ENCODE measurements at regions not wholly inside any gene's neighbourhood (a gene's known extent, or its start where the extent isn't known, plus 50 kb on each side); places are given as distances from the start of the nearest gene placed in this dataset.

DNA sequence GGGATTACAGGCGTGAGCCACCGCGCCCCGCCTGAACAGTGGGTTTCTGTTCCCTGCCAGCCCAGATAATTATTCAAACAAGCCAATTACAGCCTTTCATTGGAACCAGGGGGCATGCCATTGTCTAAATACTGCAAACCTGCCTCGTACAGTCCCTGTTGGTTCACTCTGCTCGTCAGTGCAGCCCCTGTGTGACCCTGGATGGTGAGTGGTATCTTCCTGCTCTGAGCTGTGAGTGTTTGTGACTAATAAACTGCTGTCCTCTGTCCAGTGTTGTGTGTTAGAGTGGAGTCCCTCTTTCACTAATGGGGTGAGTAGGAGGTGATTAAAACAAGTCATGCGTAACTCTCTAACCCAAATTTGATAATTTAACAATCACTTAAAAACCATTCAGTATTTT is 176.5 kb upstream of the FAM3C start:
- DNase-seq (ENCODE audit: low read depth) = no peak

DNA sequence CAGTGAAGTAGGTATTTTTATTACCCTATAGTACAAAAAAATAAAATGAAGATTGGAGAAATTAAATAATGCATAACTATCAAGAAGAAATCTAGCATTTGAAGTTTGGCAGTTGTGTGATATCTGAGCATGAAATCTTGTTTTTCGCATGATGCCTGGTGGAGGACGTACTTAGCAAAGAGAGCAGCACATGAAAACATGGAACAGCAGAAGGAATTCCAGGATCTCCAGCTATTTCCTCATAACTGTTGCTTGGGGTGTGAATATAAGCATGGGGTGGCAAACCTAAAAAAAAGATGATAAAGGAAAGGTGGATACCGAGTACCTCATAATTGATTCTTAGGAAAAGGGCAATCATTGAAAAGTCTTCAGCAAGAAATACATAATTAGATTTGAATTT is 174.3 kb upstream of the FAM3C start:
- DNase-seq (ENCODE audit: low read depth) = no peak

GRCh38 chr7:121563177-121563576 is 167.1 kb upstream of the FAM3C start:
- DNase-seq (ENCODE audit: low read depth) = no peak

- peak; percentile 36 for DNase-seq (ENCODE audit: low read depth)
These were observed 166.2 kb upstream of the FAM3C start for GRCh38 chr7:121562259-121562658.

DNA sequence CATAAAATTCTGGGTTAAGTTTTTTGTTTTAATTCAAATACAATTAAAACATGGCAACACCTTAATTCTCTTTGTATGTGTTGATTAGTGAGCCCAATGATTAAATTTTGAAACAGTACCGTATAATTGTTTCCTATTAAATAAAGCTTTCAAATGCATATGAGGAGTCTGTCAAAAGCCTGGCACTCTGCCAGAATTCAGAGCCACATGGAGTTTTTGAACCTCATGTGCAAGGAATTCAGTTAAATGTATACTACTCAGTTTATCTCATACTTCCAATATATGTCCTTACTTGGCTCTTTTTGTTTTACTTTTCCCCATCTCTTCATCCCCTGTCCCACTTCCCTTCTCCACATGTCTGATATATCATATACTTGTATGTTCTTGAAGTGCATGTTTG is 165.6 kb upstream of the FAM3C start:
- no peak for DNase-seq (ENCODE audit: low read depth)

GRCh38 chr7:121560267-121560990 is 164.3 kb upstream of the FAM3C start:
- no peak for DNase-seq (ENCODE audit: low read depth)

DNA sequence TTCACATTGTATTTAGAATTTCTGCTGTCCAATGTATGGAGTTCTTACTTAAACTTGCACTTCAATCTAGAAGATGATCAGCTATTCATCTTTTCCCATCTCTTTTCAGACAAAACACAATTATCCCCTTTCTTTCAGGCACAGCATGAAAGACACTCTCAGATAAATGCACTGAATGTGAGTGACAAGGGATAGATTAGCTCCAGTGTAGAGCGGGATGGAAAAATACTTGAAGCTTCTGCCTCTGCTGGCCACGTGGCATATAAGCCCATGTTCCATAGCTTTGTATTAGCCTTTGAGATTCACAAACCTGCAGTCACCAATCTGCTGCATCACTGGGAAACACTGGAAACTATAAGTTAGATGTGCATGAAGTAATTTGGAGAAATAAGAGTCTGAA is 162.2 kb upstream of the FAM3C start:
- DNase-seq (ENCODE audit: low read depth) = no peak

DNA sequence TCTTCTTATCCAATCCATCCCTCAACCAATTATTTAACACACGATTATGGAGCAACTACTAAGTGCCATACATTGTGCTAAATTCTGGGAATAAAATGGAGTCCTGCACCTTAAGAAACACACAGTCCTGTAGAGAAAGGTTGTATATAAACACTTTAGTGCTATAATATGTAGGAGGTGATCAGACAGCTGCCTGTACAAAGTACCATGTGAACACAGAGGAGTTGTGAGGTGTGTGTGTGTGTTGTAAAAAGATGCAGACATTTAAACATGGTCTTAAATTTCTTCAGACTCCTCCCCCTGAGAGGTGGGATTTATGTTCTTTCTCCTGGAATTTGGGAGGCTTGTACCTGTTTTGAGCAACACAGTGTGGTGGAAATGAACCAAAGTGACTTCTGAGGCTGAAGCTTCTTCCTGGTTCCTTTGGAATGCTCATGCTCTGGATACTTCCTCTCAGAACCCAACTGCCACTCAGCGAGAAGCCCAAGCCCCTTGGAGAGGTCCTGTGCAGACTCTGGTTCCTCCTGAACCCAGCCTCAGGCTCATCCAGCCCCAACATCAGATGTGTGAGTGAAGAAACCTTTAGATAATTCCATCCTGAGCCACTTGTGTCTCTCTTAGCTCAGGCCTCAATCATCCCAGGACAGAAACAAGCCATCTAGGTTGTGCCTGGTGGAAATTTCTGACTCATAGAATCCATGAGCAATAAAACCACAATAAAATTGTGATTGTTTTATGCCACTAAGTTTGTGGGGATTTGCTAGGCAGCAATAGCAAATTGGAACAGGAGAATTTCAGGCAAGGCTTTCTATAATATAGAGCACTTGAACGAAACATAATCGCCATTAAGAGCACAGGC is 161.2 kb upstream of the FAM3C start:
- peak; percentile 38 for DNase-seq (ENCODE audit: low read depth)

DNA sequence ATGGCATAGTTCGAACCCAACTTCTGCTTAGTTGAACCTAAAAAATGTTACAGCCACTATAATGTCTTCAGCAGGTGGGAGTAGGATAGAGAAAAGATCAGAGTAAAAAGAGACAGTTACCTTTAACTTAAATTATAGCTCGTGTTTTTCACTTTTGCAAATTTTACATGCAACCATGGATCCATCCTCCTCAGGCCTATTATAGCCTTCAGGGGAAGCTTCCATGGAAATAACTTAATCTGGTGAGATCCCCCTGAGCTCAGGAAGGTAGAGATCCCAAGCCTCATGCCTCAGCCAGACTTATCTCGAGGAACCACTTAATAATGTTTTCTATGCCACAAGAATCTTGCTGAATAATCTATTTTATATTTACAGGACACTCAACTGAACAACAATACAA is 159.4 kb upstream of the FAM3C start:
- DNase-seq (ENCODE audit: low read depth) = no peak

DNA sequence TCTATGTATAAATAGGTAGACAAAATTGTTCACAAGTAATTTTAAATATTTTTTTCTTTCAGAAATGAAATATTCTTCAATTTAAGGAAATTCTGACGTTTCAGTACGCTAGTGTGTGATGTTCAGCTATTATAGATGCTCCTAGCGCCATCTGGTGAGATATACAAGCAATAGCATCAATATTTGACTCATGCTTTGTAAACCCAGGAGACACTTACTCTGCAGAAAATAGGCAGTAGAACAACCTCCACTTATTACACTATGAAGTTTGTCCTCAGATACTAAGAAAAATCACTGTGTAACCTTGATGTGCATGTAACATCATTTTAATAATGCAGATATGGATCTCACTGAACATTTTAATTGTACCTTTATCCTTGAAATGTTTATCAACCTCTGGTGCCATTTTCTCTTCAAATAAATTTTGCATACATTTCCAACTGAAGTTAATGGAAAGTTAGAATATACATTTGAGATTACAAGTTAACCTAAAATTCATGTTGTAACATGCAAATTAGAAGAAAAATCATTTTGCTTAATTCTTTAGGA is 151.5 kb upstream of the FAM3C start:
- DNase-seq (ENCODE audit: low read depth) = peak; percentile 76

DNA sequence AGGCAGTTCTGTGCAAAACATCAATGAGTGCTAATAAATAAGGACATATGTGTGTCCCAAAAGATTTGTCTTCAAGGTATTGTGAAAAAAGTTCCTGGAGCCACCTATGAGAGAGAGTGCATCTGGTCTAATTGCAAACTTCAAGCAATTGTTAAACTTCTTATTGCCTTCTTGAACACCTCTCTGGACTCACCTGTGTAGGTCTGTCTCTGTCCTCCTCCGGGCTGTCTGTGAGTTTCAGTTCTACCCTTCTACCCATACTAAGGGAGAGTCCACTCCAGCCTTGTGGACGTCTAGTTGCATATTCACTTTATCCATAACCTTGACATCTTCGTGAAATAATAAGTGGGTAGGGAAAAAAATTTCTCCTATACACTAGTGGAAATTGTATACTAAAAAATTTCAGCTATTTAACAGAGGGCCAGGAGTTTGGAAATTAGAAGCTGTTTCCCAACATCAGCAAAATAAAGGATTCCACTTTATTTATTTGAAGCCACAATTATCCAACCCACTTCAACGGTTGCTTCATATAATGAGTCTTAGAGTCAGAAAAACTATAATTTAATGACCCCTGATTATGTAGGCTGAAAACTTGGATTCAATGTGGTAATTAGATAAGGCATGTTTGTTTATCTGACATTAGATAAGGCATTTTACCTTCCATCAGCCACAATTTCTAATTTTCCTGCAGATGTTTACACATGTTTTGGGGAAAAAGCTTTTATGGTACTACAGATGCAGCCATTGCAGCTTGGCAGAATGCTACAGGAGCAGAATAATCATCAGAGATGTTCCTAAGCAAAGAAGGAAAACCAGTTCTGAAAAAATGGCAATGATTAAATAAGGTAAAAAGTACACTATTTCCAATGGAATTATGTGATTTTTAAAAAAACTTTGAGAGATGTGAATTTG is 150.8 kb upstream of the FAM3C start:
- DNase-seq (ENCODE audit: low read depth) = no peak

DNA sequence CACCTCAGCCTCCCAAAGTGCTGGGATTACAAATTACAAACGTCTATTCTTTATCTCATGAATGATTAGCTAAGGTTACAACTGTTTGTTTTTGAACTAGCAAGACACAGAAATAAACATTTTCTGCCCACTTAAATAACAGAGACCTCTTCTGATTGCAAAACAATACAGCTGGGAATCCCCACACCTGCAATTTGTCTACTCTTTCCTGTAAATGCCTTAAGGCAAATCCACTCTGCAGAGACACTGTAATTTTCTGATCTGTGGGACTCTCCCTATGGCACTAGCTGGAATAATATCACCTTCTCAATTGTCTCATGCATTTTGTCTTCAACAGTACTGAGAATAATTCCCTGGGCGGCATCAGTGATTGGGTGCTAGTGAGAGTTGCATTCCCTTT is 149.3 kb upstream of the FAM3C start:
- no peak for DNase-seq (ENCODE audit: low read depth)

GRCh38 chr7:121544726-121545125 is 148.6 kb upstream of the FAM3C start:
- DNase-seq (ENCODE audit: low read depth) = peak; percentile 86

DNA sequence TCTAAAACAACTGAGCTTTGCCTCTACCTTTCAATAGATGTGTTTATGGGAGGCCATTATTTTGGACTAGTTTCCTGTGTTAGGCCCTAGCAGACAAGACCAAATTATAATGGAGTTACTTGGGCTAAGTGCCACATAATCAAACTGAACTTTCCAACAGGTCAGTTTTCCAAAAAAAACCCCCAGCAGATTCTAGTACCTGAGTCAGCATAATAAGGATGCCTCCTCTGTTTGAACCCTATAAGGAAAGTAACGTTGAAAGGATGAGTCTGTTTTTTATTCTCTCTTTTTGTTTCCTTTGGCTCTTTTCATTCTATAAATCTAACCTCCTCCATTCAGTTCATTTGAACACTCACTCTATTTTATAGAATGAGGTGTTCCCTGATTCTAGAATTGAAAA is 148.1 kb upstream of the FAM3C start:
- no peak for DNase-seq (ENCODE audit: low read depth)

DNA sequence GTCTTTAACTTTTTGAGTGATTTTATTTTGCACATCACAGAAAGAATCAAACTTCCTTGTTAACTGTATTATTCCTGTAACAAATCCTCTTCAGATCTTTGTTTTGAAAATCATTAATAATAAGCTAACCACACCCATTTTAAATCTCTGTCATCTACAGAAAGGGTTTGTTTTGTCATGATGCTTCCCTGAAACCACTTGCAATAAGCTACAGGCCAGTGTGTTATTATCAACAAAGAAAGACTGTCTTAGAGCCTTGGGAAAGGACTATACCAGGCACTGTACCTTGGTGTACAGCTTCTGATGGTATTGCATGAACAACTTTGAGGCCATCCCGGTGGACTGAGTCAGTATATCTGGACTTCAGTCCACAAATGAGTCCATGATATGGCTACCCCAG is 145.3 kb upstream of the FAM3C start:
- DNase-seq (ENCODE audit: low read depth) = no peak

- no peak for DNase-seq (ENCODE audit: low read depth)
These were observed 144.0 kb upstream of the FAM3C start for GRCh38 chr7:121540138-121540537.

- no peak for DNase-seq (ENCODE audit: low read depth)
These were observed 140.9 kb upstream of the FAM3C start for GRCh38 chr7:121537031-121537430.

GRCh38 chr7:121531175-121532070 is 135.3 kb upstream of the FAM3C start:
- peak; percentile 42 for DNase-seq (ENCODE audit: low read depth)

DNA sequence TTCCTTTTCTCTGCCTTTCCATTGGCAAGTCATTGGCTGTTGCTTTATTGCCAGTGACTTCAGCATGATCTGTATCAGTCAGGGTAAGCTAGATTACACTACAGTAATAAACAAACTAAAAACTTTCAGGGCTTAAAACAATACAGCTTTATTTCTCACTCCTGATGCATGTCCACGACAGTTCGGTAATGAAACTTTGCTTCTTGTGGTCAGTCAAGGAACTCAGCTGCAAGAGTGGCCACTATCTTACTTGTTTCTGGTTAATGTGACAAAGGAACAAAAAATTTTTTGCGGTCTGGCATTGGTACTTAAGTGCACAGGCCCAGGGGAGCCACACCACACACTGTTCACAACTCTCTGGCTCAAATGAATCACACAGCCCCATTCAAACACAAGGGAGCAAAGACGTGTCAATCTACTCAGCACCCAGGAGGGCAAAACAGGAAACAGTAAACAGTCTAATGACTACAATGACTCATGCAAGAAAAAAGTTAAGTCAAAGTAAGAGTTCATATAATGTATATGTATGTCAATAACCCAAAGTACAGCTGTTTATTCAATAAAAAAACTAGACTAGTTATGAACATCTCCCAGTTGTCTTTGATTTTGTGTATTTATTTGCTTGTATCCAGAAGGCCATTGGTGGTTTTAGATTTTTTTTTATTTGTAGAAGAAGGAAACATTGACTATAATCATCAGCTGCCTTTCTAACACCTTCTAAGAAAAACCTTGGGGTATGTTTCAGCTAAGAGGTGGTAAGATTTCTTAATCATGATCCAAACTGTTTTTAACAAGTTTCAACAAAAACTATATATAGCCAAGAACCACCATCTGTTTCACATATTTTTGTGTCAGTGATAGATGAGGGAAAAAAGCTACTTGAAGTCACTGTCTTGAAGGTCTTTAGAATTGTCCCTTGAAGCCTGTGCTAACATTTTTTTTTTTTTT is 134.4 kb upstream of the FAM3C start:
- peak; percentile 98 for DNase-seq (ENCODE audit: low read depth)
